ENCODE measurements at regions not wholly inside any gene's neighbourhood (a gene's known extent, or its start where the extent isn't known, plus 50 kb on each side); places are given as distances from the start of the nearest gene placed in this dataset.
A peak's percentile ranks its signal among the peaks of the same experiment; 100 is the strongest.

DNA sequence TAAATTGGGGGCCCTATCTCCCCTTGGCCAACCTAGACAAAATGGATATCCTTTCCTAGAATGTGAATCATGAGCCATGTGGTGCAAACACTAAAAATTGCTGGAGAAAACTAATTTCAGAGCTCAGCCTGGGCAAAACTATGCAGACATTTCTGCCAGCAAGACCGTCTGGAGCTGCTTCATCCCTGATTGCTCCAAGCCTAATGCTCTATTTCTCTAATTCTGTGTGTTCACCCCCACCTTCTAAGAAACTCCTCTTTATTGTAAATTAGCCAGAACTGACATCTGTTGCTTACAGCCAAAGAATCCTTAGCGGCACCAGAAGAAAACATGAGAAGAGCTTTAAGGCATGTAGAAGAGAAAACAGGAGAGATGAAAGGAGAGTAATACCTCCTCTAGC is 337.7 kb upstream of the CHAC2 start:
- no peak for DNase-seq
- Mint-ChIP-seq H3K9me3 (no peaks in the 10 kb centered on the region), H3K4me1 (peaks cover 4% of the 10 kb centered on the region), H3K27ac (no peak overlapping the region), H3K27me3 (ENCODE audit: low read depth, poor library complexity) (peaks cover 2% of the 10 kb centered on the region), H3K4me3 (no peak overlapping the region), H3K36me3 (ENCODE audit: low read depth) (no peaks in the 10 kb centered on the region)
- TF ChIP-seq, protein P1, sequence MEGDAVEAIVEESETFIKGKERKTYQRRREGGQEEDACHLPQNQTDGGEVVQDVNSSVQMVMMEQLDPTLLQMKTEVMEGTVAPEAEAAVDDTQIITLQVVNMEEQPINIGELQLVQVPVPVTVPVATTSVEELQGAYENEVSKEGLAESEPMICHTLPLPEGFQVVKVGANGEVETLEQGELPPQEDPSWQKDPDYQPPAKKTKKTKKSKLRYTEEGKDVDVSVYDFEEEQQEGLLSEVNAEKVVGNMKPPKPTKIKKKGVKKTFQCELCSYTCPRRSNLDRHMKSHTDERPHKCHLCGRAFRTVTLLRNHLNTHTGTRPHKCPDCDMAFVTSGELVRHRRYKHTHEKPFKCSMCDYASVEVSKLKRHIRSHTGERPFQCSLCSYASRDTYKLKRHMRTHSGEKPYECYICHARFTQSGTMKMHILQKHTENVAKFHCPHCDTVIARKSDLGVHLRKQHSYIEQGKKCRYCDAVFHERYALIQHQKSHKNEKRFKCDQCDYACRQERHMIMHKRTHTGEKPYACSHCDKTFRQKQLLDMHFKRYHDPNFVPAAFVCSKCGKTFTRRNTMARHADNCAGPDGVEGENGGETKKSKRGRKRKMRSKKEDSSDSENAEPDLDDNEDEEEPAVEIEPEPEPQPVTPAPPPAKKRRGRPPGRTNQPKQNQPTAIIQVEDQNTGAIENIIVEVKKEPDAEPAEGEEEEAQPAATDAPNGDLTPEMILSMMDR (IDR thresholded peaks at IDR 0.05): no peak

DNA sequence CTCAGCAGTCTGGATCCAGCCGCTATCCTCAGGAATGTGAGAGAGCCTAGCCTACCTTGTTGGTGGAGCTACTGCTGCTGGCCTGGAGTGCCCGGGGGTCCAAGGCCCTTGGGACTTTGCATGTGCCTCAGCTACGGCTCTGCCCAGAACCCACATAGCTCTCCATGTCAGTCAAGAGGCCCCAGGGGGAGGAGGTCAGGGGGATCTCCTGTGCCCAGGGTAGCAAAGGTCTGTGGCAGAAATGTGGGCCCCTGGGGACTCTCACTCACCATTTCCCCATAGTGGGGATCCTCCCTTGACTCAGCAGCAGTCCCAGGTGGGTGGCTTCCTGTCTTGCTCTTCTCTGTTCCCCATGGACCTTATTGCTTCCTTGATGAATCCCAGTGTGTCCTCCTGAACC is 342.7 kb upstream of the CHAC2 start:
- TF ChIP-seq, protein P1 (IDR thresholded peaks at IDR 0.05): no peak
- H3K36me3 Mint-ChIP-seq (ENCODE audit: low read depth): no peaks in the 10 kb centered on the region
- H3K9me3 Mint-ChIP-seq: peaks cover 27% of the 10 kb centered on the region
- no peak overlapping the region for H3K4me3 Mint-ChIP-seq
- no peak overlapping the region for H3K27ac Mint-ChIP-seq
- no peak for DNase-seq
- peaks cover 6% of the 10 kb centered on the region for H3K27me3 Mint-ChIP-seq (ENCODE audit: low read depth, poor library complexity)
- peaks cover 4% of the 10 kb centered on the region for H3K4me1 Mint-ChIP-seq

DNA sequence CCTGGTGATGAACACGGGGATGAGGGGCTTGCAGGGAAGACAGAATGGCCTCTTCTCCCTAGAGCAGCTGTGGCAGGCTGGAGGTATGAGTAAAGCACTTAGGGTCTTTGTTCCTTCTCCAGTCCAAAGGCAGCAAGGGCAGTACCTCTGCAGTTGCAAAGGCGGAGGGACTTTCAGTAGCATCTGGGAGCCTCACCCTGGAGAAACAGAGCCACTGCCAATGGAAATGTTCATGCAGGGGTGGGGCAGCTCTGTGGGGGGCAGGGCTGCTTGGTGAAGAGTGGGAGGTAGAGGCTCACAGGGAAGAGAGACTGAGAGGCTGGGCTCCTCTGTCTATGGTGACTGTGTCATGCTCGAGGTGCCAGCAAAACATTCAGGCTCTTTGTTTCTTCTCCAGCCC is 344.1 kb upstream of the CHAC2 start:
- no peak overlapping the region for H3K27ac Mint-ChIP-seq
- TF ChIP-seq, protein P1 (IDR thresholded peaks at IDR 0.05): no peak
- no peaks in the 10 kb centered on the region for H3K36me3 Mint-ChIP-seq (ENCODE audit: low read depth)
- peaks cover 27% of the 10 kb centered on the region for H3K9me3 Mint-ChIP-seq
- peaks cover 4% of the 10 kb centered on the region for H3K27me3 Mint-ChIP-seq (ENCODE audit: low read depth, poor library complexity)
- no peak for DNase-seq
- H3K4me1 Mint-ChIP-seq: peaks cover 4% of the 10 kb centered on the region
- no peak overlapping the region for H3K4me3 Mint-ChIP-seq

DNA sequence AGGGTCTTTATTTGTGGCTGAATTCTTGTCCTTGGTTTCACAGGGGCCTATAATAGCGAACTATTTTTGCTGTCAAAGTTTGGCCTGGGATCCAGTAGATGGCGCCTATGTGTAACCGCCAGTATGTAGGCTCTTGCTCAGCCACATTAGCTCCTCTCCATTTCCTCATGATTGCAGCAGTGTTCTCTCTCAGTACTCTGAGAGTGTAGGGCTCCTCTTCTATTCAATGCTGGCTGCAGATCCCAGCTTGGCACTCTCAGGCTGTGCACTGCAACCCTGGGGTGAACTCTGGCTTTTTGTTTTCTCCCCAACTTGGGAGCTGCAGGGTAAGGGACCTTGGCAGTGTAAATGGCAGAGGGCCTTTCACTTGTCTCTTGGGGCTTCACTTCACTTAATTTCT is 344.6 kb upstream of the CHAC2 start:
- no peak overlapping the region for H3K4me3 Mint-ChIP-seq
- H3K9me3 Mint-ChIP-seq: peaks cover 27% of the 10 kb centered on the region
- TF ChIP-seq, protein P1 (IDR thresholded peaks at IDR 0.05): peak; percentile 27
- no peaks in the 10 kb centered on the region for H3K36me3 Mint-ChIP-seq (ENCODE audit: low read depth)
- no peak overlapping the region for H3K27ac Mint-ChIP-seq
- peaks cover 4% of the 10 kb centered on the region for H3K4me1 Mint-ChIP-seq
- H3K27me3 Mint-ChIP-seq (ENCODE audit: low read depth, poor library complexity): peaks cover 4% of the 10 kb centered on the region
- DNase-seq: peak; percentile 11

DNA sequence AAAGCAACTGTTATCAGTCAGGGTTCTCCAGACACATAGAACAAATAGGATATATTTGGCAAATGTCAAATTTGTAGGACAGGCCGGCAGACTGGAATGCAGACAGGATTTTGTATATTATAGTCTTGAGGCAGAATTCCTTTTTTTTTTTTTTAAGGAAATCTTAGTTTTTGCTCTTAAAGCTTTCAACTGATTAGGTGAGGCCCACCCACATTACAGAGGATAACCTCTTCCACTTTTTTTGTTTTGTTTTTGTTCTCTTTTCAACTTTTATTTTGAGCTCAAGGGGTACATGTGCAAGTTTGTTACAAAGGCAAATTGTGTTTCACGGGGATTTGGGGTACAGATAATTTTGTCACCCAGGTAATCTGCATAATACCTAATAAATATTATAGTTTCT is 350.2 kb upstream of the CHAC2 start:
- H3K4me3 Mint-ChIP-seq: no peak overlapping the region
- H3K27ac Mint-ChIP-seq: no peak overlapping the region
- no peak for DNase-seq
- TF ChIP-seq, protein P1 (IDR thresholded peaks at IDR 0.05): no peak
- H3K36me3 Mint-ChIP-seq (ENCODE audit: low read depth): no peaks in the 10 kb centered on the region
- H3K27me3 Mint-ChIP-seq (ENCODE audit: low read depth, poor library complexity): peaks cover 4% of the 10 kb centered on the region
- peaks cover 43% of the 10 kb centered on the region for H3K9me3 Mint-ChIP-seq
- H3K4me1 Mint-ChIP-seq: no peaks in the 10 kb centered on the region

DNA sequence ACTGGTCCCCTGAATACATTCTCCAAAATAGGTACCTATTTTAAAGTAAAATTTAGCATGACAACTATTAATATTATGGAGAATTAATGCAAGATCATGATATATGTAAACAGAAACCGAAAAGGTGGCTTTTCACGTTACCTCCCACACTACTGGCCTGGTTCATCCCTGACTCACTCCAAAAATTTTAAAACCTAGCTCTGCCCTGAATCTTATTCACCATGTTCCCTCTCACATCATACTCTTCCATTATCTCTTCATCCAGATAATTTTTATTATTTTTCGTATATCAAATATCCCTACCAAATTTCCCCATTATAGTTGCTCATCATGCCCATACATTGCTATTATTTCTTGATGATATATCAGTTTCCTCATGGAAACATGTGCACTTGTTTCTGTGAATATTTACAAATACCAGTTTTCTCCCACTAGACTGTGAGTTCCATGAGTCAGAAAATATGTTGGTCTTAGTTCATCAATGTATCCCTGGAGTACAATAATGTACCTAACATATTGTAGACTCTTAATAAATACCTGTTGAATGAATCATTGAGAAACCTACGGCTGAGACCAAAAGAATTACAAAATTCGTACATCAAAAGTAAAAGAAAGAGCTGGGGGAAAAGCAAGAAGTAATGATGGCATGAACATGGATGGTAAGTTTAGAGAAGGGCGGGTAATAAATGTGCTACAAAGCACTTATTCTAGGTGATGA is 360.1 kb upstream of the CHAC2 start:
- Mint-ChIP-seq H3K9me3 (peaks cover 26% of the 10 kb centered on the region), H3K27ac (no peak overlapping the region), H3K27me3 (ENCODE audit: low read depth, poor library complexity) (no peaks in the 10 kb centered on the region), H3K4me1 (no peaks in the 10 kb centered on the region), H3K4me3 (no peak overlapping the region), H3K36me3 (ENCODE audit: low read depth) (peaks cover 5% of the 10 kb centered on the region)
- DNase-seq: no peak
- TF ChIP-seq, protein P1 (IDR thresholded peaks at IDR 0.05): no peak
